22Rv1 (cell line): ENCODE measurements at regions not wholly inside any gene's neighbourhood (a gene's known extent, or its start where the extent isn't known, plus 50 kb on each side); places are given as distances from the start of the nearest gene placed in this dataset.
"Not testable (repeated sequence)": the region's sequence is repeated elsewhere in the genome, so short reads cannot be mapped to it uniquely, and the experiment has no call there.

ENCODE experiments used
- H3K27ac ChIP-seq: fragments of 450-650 bp; 2 replicates; pipeline ENCODE4 v1.5.1; 2017
- CTCF ChIP-seq: fragments of 450-650 bp; IDR thresholded peaks from 2 replicates; pipeline ENCODE4 v1.5.1; 2017; ENCODE audit warnings: mild to moderate bottlenecking
- ZFX ChIP-seq: fragments of 450-650 bp; IDR thresholded peaks from 2 replicates; pipeline ENCODE4 v1.6.1; 2017; ENCODE audit warnings: antibody characterized with exemption, borderline replicate concordance

- TF ChIP-seq CTCF (no peak), ZFX (no peak)
- no peak overlapping the region for H3K27ac ChIP-seq
Observed at GRCh38 chr14:92223025-92223424, 99.9 kb upstream of the SLC24A4 start.

GRCh38 chr14:92224358-92224954 lies 98.5 kb upstream of the SLC24A4 start:
- H3K27ac ChIP-seq, result no peak overlapping the region
- TF ChIP-seq CTCF, result no peak
- no peak for TF ChIP-seq ZFX

- no peak for TF ChIP-seq CTCF
- no peak for TF ChIP-seq ZFX
- no peak overlapping the region for H3K27ac ChIP-seq
Observed at GRCh38 chr14:92225731-92226130, 97.2 kb upstream of the SLC24A4 start.

GRCh38 chr14:92226166-92226565 lies 96.8 kb upstream of the SLC24A4 start:
- H3K27ac ChIP-seq, result not testable (repeated sequence)

GRCh38 chr14:92236243-92236900 lies 86.6 kb upstream of the SLC24A4 start:
- no peak for TF ChIP-seq ZFX
- TF ChIP-seq CTCF, result no peak
- no peak overlapping the region for H3K27ac ChIP-seq

GRCh38 chr14:92240658-92241057 lies 82.3 kb upstream of the SLC24A4 start:
- no peak overlapping the region for H3K27ac ChIP-seq
- TF ChIP-seq CTCF, result no peak
- no peak for TF ChIP-seq ZFX

GRCh38 chr14:92241966-92242595 lies 80.9 kb upstream of the SLC24A4 start:
- no peak for TF ChIP-seq ZFX
- no peak for TF ChIP-seq CTCF
- H3K27ac ChIP-seq, result no peak overlapping the region
